ENCODE measurements at regions not wholly inside any gene's neighbourhood (a gene's known extent, or its start where the extent isn't known, plus 50 kb on each side); places are given as distances from the start of the nearest gene placed in this dataset.

GRCh38 chr5:155684417-155684816, 642.5 kb upstream of the SGCD start:
- no peak for TF ChIP-seq REST (IDR thresholded peaks at IDR 0.05; ENCODE audit: borderline replicate concordance)
- TF ChIP-seq REST (CRISPR knock-in tag; IDR thresholded peaks at IDR 0.05; ENCODE audit: low read depth): no peak
- no peak for TF ChIP-seq UBTF (IDR thresholded peaks at IDR 0.05; ENCODE audit: borderline replicate concordance in 1 of 2, low read depth in 2 of 2, low read length in 2 of 2)
- TF ChIP-seq, protein P1, sequence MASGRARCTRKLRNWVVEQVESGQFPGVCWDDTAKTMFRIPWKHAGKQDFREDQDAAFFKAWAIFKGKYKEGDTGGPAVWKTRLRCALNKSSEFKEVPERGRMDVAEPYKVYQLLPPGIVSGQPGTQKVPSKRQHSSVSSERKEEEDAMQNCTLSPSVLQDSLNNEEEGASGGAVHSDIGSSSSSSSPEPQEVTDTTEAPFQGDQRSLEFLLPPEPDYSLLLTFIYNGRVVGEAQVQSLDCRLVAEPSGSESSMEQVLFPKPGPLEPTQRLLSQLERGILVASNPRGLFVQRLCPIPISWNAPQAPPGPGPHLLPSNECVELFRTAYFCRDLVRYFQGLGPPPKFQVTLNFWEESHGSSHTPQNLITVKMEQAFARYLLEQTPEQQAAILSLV (tag; IDR thresholded peaks at IDR 0.05): no peak
